GM19395 (cell line): ENCODE measurements at regions not wholly inside any gene's neighbourhood (a gene's known extent, or its start where the extent isn't known, plus 50 kb on each side); places are given as distances from the start of the nearest gene placed in this dataset.

Source experiments
- ATAC-seq: cut with Tn5 transposase; IDR thresholded peaks from one replicate; pipeline ENCODE4 v1.9.1; 2021; ENCODE audit warnings: mild to moderate bottlenecking, moderate library complexity; ENCODE audit not compliant: unreplicated experiment

GRCh38 chr14:65348137-65348536 is 64.4 kb upstream of the FUT8 start:
- ATAC-seq: no peak

GRCh38 chr14:65349100-65349499 is 63.4 kb upstream of the FUT8 start:
- no peak for ATAC-seq

GRCh38 chr14:65351493-65352194 is 60.9 kb upstream of the FUT8 start:
- ATAC-seq: no peak

- ATAC-seq: no peak
Observed at GRCh38 chr14:65352964-65353530, 59.5 kb upstream of the FUT8 start.

GRCh38 chr14:65354131-65354530 is 58.4 kb upstream of the FUT8 start:
- no peak for ATAC-seq

GRCh38 chr14:65354715-65355114 is 57.8 kb upstream of the FUT8 start:
- no peak for ATAC-seq

GRCh38 chr14:65356327-65356836 is 56.1 kb upstream of the FUT8 start:
- no peak for ATAC-seq

GRCh38 chr14:65357113-65357512 is 55.4 kb upstream of the FUT8 start:
- ATAC-seq: no peak

GRCh38 chr14:65357689-65358088 is 54.8 kb upstream of the FUT8 start:
- ATAC-seq: no peak

GRCh38 chr14:65359503-65359902 is 53.0 kb upstream of the FUT8 start:
- ATAC-seq: no peak

GRCh38 chr14:65360144-65360784 is 52.3 kb upstream of the FUT8 start:
- ATAC-seq: no peak

- no peak for ATAC-seq
Observed at GRCh38 chr14:65361920-65362319, 50.6 kb upstream of the FUT8 start.
